ENCODE measurements at regions not wholly inside any gene's neighbourhood (a gene's known extent, or its start where the extent isn't known, plus 50 kb on each side); places are given as distances from the start of the nearest gene placed in this dataset.

DNA sequence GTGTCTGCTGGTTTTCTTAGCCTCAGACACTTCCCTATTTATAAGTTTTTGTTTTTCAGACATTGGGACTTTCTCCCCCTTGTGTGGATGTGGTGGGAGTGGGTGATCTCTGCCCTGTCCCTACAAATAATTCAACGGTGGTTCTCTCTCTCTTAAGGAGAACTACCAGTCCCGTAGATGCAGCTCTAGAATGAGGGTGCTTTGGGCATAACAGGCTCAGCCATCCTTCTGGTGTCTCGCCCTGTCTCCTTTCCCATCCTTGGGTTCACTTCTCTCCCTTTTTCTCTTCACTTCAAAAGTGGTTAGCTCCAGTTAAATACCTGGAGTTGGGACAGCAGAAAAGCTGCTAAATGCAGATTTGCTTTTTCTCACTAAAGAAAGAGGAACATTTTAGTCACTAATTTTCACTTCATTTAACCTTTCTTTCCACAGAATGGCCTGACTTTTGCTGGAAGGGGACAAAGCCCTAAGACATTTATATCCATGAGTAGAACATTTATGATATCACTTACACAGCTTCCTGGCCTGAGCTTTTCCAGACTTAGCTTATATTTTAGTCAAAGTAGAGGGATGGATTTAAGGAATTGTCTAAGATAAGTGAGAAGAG lies 121.2 kb upstream of the CXCR4 start:
- no peak overlapping the region for H3K9ac ChIP-seq (ENCODE audit: low read length)
- H3K36me3 ChIP-seq (ENCODE audit: control insufficient read depth, insufficient read depth, low read length), result no peaks in the 10 kb centered on the region
- H3K4me1 ChIP-seq (ENCODE audit: control insufficient read depth, insufficient read depth, low read length), result no peaks in the 10 kb centered on the region
- H3K4me3 ChIP-seq (ENCODE audit: low read length), result no peak overlapping the region
- no peaks in the 10 kb centered on the region for H3K9me3 ChIP-seq (ENCODE audit: control insufficient read depth, low read length)
- no peaks in the 10 kb centered on the region for H3K27me3 ChIP-seq (ENCODE audit: control insufficient read depth, insufficient read depth, low read length)

DNA sequence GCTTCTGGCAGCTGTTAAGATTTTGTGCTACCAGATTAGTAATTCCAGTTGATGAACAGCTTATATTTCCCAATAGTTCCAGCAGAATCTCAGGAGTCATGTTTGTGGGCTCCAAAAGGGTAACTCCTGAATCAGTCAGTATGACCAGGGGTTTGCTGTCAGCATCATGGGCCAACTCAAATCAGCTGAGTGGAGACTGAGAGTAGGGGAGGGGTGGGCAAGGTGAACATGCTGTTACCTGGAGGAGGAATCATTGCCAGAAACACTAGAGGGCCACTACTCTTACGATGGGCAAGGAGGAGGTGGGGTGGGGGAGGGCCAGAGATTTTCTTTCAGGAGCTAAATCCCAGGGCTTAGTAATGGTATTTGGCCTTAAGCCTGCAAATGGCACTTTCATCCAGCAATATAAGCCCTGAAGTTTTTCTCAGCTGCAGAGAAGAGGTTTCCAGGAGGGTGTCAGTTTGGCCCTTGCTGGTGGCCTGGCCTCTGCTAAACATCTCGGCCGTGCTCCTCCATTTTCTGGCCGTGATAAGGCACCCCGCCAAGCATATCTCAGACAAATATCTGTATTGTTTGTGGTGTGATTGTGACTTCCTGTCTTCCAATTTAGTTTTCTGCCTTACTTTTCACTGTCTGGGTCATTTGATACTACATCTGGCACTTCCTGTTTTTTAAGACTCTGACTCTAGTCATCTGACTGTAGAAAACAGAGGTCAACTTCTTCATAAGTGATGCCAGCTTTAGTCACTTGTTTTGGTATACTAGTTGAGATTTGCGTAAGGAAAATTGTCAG lies 120.5 kb upstream of the CXCR4 start:
- no peaks in the 10 kb centered on the region for H3K36me3 ChIP-seq (ENCODE audit: control insufficient read depth, insufficient read depth, low read length)
- H3K4me1 ChIP-seq (ENCODE audit: control insufficient read depth, insufficient read depth, low read length), result no peaks in the 10 kb centered on the region
- no peaks in the 10 kb centered on the region for H3K27me3 ChIP-seq (ENCODE audit: control insufficient read depth, insufficient read depth, low read length)
- no peaks in the 10 kb centered on the region for H3K9me3 ChIP-seq (ENCODE audit: control insufficient read depth, low read length)
- no peak overlapping the region for H3K4me3 ChIP-seq (ENCODE audit: low read length)
- H3K9ac ChIP-seq (ENCODE audit: low read length), result no peak overlapping the region

GRCh38 chr2:136236019-136236418 lies 118.1 kb upstream of the CXCR4 start:
- H3K27me3 ChIP-seq (ENCODE audit: control insufficient read depth, insufficient read depth, low read length), result no peaks in the 10 kb centered on the region
- no peaks in the 10 kb centered on the region for H3K4me1 ChIP-seq (ENCODE audit: control insufficient read depth, insufficient read depth, low read length)
- no peaks in the 10 kb centered on the region for H3K9me3 ChIP-seq (ENCODE audit: control insufficient read depth, low read length)
- no peaks in the 10 kb centered on the region for H3K36me3 ChIP-seq (ENCODE audit: control insufficient read depth, insufficient read depth, low read length)
- no peak overlapping the region for H3K4me3 ChIP-seq (ENCODE audit: low read length)
- no peak overlapping the region for H3K9ac ChIP-seq (ENCODE audit: low read length)

- no peak overlapping the region for H3K9ac ChIP-seq (ENCODE audit: low read length)
- H3K27me3 ChIP-seq (ENCODE audit: control insufficient read depth, insufficient read depth, low read length), result no peaks in the 10 kb centered on the region
- no peaks in the 10 kb centered on the region for H3K4me1 ChIP-seq (ENCODE audit: control insufficient read depth, insufficient read depth, low read length)
- H3K9me3 ChIP-seq (ENCODE audit: control insufficient read depth, low read length), result no peaks in the 10 kb centered on the region
- H3K4me3 ChIP-seq (ENCODE audit: low read length), result no peak overlapping the region
- no peaks in the 10 kb centered on the region for H3K36me3 ChIP-seq (ENCODE audit: control insufficient read depth, insufficient read depth, low read length)
These were observed 117.6 kb upstream of the CXCR4 start for GRCh38 chr2:136235546-136235945.

- H3K4me3 ChIP-seq (ENCODE audit: low read length), result no peak overlapping the region
- no peaks in the 10 kb centered on the region for H3K4me1 ChIP-seq (ENCODE audit: control insufficient read depth, insufficient read depth, low read length)
- no peaks in the 10 kb centered on the region for H3K36me3 ChIP-seq (ENCODE audit: control insufficient read depth, insufficient read depth, low read length)
- H3K9me3 ChIP-seq (ENCODE audit: control insufficient read depth, low read length), result no peaks in the 10 kb centered on the region
- no peaks in the 10 kb centered on the region for H3K27me3 ChIP-seq (ENCODE audit: control insufficient read depth, insufficient read depth, low read length)
- no peak overlapping the region for H3K9ac ChIP-seq (ENCODE audit: low read length)
These were observed 116.3 kb upstream of the CXCR4 start for GRCh38 chr2:136234261-136234660.

DNA sequence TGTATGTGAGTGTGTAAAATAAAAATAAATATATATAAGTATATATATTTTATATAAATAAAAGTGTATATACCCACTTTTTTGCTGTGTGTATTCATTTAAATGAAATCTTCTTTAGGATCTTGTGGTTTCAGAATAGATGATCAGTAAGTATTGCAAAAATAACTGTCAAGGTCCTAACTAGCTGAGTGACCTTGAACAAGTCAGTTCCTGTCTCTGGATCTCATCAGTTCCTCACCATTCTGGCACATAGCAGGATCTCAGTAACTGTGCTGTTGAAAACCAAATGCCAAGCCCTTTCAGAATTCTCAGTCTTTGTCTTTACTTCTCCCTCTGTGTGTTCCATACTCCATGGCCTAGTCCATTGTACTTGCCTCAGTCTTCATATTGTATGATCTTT lies 115.3 kb upstream of the CXCR4 start:
- H3K36me3 ChIP-seq (ENCODE audit: control insufficient read depth, insufficient read depth, low read length), result no peaks in the 10 kb centered on the region
- H3K4me1 ChIP-seq (ENCODE audit: control insufficient read depth, insufficient read depth, low read length), result no peaks in the 10 kb centered on the region
- H3K9ac ChIP-seq (ENCODE audit: low read length), result no peak overlapping the region
- no peak overlapping the region for H3K4me3 ChIP-seq (ENCODE audit: low read length)
- H3K9me3 ChIP-seq (ENCODE audit: control insufficient read depth, low read length), result no peaks in the 10 kb centered on the region
- H3K27me3 ChIP-seq (ENCODE audit: control insufficient read depth, insufficient read depth, low read length), result no peaks in the 10 kb centered on the region

- Histone ChIP-seq H3K4me1 (ENCODE audit: control insufficient read depth, insufficient read depth, low read length) (no peaks in the 10 kb centered on the region), H3K9ac (ENCODE audit: low read length) (no peak overlapping the region), H3K27me3 (ENCODE audit: control insufficient read depth, insufficient read depth, low read length) (no peaks in the 10 kb centered on the region), H3K4me3 (ENCODE audit: low read length) (no peak overlapping the region), H3K36me3 (ENCODE audit: control insufficient read depth, insufficient read depth, low read length) (no peaks in the 10 kb centered on the region), H3K9me3 (ENCODE audit: control insufficient read depth, low read length) (no peaks in the 10 kb centered on the region)
These were observed 114.7 kb upstream of the CXCR4 start for GRCh38 chr2:136232456-136233172.

DNA sequence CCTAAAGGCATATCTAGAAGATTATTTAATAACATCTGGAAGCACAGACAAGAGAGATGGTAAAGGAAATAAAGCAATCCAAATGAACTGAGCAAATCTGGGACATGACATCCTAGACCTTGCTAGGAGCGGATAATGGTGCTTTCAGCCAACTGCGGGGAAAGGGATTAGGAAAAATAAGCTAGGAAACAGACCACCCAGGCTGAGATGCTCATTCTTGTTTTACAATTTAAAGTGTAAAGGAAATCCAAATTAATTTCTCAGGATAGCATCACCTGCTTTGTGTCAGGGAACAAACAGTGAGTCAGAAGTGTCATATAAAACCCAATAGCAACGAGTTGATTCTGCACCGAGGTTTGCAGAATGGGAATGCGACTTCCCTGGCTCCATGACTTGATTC lies 112.5 kb upstream of the CXCR4 start:
- Histone ChIP-seq H3K4me1 (ENCODE audit: control insufficient read depth, insufficient read depth, low read length) (no peaks in the 10 kb centered on the region), H3K9me3 (ENCODE audit: control insufficient read depth, low read length) (no peaks in the 10 kb centered on the region), H3K9ac (ENCODE audit: low read length) (no peak overlapping the region), H3K36me3 (ENCODE audit: control insufficient read depth, insufficient read depth, low read length) (no peaks in the 10 kb centered on the region), H3K4me3 (ENCODE audit: low read length) (no peak overlapping the region), H3K27me3 (ENCODE audit: control insufficient read depth, insufficient read depth, low read length) (no peaks in the 10 kb centered on the region)

DNA sequence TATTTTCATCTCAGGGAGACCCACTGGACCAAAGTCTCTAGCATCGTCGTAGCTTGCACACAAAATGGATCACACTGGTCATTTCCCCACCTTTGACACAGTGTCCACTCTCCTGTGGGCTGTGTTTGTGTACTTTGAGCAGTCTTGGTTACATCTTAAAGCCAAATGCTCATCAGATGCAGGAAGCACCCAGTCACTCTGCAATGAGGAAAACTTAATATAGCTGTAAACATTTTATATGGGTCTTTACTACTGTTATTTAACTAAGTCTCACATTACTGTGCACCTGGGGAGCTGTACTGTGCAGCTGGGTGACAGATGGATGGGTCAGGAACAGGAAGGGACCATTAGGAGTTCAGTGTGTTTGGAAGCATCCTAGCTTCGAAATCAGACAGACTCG lies 109.0 kb upstream of the CXCR4 start:
- no peaks in the 10 kb centered on the region for H3K36me3 ChIP-seq (ENCODE audit: control insufficient read depth, insufficient read depth, low read length)
- H3K4me1 ChIP-seq (ENCODE audit: control insufficient read depth, insufficient read depth, low read length), result no peaks in the 10 kb centered on the region
- H3K4me3 ChIP-seq (ENCODE audit: low read length), result no peak overlapping the region
- H3K9me3 ChIP-seq (ENCODE audit: control insufficient read depth, low read length), result no peaks in the 10 kb centered on the region
- no peaks in the 10 kb centered on the region for H3K27me3 ChIP-seq (ENCODE audit: control insufficient read depth, insufficient read depth, low read length)
- H3K9ac ChIP-seq (ENCODE audit: low read length), result no peak overlapping the region

GRCh38 chr2:136225950-136226835 lies 108.2 kb upstream of the CXCR4 start:
- no peak overlapping the region for H3K4me3 ChIP-seq (ENCODE audit: low read length)
- H3K4me1 ChIP-seq (ENCODE audit: control insufficient read depth, insufficient read depth, low read length), result no peaks in the 10 kb centered on the region
- H3K9me3 ChIP-seq (ENCODE audit: control insufficient read depth, low read length), result no peaks in the 10 kb centered on the region
- no peaks in the 10 kb centered on the region for H3K27me3 ChIP-seq (ENCODE audit: control insufficient read depth, insufficient read depth, low read length)
- no peaks in the 10 kb centered on the region for H3K36me3 ChIP-seq (ENCODE audit: control insufficient read depth, insufficient read depth, low read length)
- H3K9ac ChIP-seq (ENCODE audit: low read length), result no peak overlapping the region

- no peaks in the 10 kb centered on the region for H3K27me3 ChIP-seq (ENCODE audit: control insufficient read depth, insufficient read depth, low read length)
- no peaks in the 10 kb centered on the region for H3K36me3 ChIP-seq (ENCODE audit: control insufficient read depth, insufficient read depth, low read length)
- H3K4me3 ChIP-seq (ENCODE audit: low read length), result no peak overlapping the region
- H3K9me3 ChIP-seq (ENCODE audit: control insufficient read depth, low read length), result no peaks in the 10 kb centered on the region
- no peaks in the 10 kb centered on the region for H3K4me1 ChIP-seq (ENCODE audit: control insufficient read depth, insufficient read depth, low read length)
- no peak overlapping the region for H3K9ac ChIP-seq (ENCODE audit: low read length)
These were observed 105.3 kb upstream of the CXCR4 start for GRCh38 chr2:136223274-136223673.
